EH (cell line): ENCODE measurements at regions not wholly inside any gene's neighbourhood (a gene's known extent, or its start where the extent isn't known, plus 50 kb on each side); places are given as distances from the start of the nearest gene placed in this dataset.
"Not testable (repeated sequence)": the region's sequence is repeated elsewhere in the genome, so short reads cannot be mapped to it uniquely, and the experiment has no call there.

ENCODE experiments used
- DNase-seq: peaks from one replicate; pipeline ENCODE4 v3.0.0-alpha.2; 2015; ENCODE audit warnings: low read depth

GRCh38 chr5:56295311-56295710, 62.2 kb upstream of the ANKRD55 start:
- not testable (repeated sequence) for DNase-seq

- no peak for DNase-seq
These were observed 61.2 kb upstream of the ANKRD55 start for GRCh38 chr5:56294354-56294753.

GRCh38 chr5:56292874-56293273, 59.7 kb upstream of the ANKRD55 start:
- DNase-seq: not testable (repeated sequence)

GRCh38 chr5:56291661-56292374, 58.7 kb upstream of the ANKRD55 start:
- DNase-seq: no peak

- no peak for DNase-seq
These were observed 58.0 kb upstream of the ANKRD55 start for GRCh38 chr5:56291079-56291643.

GRCh38 chr5:56290378-56291078, 57.4 kb upstream of the ANKRD55 start:
- DNase-seq: peak; percentile 70

- DNase-seq: no peak
These were observed 56.5 kb upstream of the ANKRD55 start for GRCh38 chr5:56289602-56289987.

- DNase-seq: no peak
These were observed 55.9 kb upstream of the ANKRD55 start for GRCh38 chr5:56288873-56289601.

- DNase-seq: peak; percentile 42
These were observed 53.1 kb upstream of the ANKRD55 start for GRCh38 chr5:56286015-56286884.

- DNase-seq: no peak
These were observed 49.8 kb upstream of the ANKRD55 start for GRCh38 chr5:56282951-56283350.
